HL-60/S4 treated with retinoic acid at 250 ng/mL for 4 days and 3 days (cell line): ENCODE measurements at regions not wholly inside any gene's neighbourhood (a gene's known extent, or its start where the extent isn't known, plus 50 kb on each side); places are given as distances from the start of the nearest gene placed in this dataset.
"Not testable (repeated sequence)": the region's sequence is repeated elsewhere in the genome, so short reads cannot be mapped to it uniquely, and the experiment has no call there.

Experiments
- in situ Hi-C: fragments of 300-500 bp; cut with MboI; formaldehyde crosslinking; loops from 2 replicates; pipeline ENCODE4 v1.7.0; 2022; ENCODE audit warnings: low sequenced_read_pairs

DNA sequence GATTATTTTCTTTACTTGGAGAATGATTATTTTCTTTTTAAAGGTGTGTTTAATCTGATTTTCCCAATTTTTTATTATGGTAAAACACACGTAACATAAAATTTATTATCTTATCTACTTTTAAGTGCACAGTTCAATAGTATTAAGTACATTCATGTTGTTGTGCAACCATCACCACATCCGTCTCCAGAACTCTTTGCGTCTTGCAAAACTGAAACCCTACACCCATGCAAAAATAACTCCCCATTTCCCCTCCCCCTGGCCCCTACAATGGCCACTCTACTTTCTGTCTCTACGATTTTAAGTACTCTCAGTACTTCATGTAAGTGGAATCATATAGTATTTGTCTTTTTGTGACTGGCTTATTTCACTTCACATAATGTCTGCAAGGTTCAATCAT, 230.7 kb downstream of the SATB1 start:
- in situ Hi-C loops = no loop called here

- in situ Hi-C loops = no loop called here
Observed at GRCh38 chr3:18190646-18191045, 234.5 kb downstream of the SATB1 start.

DNA sequence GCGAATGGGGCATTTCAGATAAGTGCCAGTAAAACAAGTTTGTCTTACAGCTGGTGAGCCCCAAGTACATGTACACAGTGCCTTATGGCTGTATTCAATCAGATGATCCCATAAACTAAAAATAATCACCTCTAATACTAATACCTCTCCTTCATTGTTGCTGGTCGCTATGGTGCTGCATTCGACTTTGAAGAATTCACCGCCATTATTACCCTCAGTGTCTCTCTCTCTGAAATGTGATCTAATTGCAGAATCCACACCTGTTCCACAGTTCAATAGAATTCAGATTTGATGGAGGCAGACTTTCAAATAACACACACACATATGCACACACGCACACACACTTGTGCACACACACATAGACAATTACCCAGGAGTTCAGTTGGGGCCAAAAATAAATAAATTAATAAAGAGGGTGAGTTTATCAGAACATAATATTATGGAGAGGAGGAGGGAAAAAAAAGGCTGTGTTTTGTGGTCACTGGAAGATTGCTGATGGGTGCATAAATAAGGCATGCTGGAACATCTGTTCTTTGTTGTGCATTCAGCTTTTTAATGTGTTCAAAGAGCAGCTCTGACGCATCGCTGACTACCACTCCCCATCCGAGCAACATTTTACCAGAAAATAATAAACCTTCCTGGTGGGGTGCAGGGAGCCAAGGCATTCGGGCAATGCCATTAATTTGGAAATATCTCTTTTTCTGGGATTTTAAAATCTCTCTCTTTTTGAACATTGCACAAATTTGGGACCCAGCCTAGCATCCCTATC, 235.7 kb downstream of the SATB1 start:
- in situ Hi-C loops = no loop called here

DNA sequence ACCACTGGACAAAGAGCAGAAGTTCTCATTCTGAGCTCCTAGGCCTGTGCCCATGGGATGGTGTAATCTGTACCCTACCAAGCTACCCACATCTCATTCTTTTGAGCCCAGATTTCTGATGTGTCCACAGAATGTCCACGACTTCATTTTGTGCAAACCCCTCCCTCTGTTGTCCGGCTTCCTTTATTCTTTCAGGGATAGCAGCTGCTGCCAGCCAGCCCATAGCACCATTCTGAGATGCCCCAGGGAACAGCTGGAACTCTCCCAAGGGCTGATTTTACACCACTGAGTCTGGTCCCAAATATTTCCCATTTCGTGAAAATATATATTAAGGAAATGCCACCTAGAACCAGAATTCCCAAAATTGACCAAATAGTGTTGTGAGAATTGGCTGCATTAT, 236.6 kb downstream of the SATB1 start:
- in situ Hi-C loops = no loop called here

DNA sequence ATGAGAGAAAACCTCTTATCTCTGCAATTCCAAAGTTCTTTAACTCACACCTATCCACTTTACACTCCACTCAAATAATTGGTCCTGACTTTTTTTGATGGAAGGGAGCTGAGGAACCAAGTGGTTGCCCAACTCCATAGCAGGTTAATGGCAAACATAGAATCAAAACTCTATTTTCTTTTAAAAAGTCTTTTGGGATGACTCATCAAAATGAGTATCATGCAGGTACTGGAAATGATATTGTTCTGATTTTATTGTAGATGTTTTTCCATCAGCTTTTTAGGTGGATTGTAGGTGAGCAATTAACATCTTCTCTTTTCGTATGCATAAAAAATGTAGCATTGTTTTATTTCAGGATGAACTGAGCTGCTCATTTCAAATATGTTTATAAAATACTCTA, 239.5 kb downstream of the SATB1 start:
- in situ Hi-C loops = no loop called here

- in situ Hi-C loops = not testable (repeated sequence)
Observed at GRCh38 chr3:18182923-18183322, 242.2 kb downstream of the SATB1 start.

- in situ Hi-C loops = no loop called here
Observed at GRCh38 chr3:18179521-18179920, 245.6 kb downstream of the SATB1 start.

DNA sequence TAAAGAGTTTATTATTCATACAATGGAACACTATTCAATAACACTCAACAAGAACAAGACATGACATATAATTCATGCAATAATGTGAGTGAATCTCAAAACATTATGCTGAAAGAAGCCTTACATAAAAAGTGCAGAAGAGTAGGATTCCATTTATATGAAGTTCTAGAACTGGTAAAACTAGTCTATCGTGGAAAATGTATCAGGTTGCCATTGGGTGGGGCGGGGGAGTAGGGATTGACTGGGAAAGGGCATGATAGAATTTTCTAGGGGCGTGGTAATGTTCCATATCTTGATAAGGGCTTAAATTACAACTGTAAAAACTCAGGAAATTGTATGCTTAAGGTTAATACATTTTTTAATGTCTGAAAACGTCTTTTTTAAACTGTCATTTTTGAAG, 247.9 kb downstream of the SATB1 start:
- in situ Hi-C loops = no loop called here

DNA sequence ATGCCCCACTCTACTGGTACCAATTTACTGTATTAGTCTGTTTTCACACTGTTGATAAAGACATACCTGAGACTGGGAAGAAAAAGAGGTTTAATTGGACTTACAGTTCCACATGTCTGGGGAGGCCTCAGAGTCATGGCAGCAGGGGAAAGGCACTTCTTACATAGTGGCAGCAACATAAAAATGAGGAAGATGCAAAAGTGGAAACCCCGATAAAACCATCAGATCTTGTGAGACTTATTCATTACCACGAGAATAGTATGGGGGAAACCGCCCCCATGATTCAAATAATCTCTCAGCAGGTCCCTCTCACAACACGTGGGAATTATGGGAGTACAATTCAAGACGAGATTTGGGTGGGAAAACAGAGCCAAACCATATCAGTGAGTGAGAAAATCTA, 251.2 kb downstream of the SATB1 start:
- in situ Hi-C loops = not testable (repeated sequence)

- in situ Hi-C loops = no loop called here
Observed at GRCh38 chr3:18159681-18160080, 265.5 kb downstream of the SATB1 start.

DNA sequence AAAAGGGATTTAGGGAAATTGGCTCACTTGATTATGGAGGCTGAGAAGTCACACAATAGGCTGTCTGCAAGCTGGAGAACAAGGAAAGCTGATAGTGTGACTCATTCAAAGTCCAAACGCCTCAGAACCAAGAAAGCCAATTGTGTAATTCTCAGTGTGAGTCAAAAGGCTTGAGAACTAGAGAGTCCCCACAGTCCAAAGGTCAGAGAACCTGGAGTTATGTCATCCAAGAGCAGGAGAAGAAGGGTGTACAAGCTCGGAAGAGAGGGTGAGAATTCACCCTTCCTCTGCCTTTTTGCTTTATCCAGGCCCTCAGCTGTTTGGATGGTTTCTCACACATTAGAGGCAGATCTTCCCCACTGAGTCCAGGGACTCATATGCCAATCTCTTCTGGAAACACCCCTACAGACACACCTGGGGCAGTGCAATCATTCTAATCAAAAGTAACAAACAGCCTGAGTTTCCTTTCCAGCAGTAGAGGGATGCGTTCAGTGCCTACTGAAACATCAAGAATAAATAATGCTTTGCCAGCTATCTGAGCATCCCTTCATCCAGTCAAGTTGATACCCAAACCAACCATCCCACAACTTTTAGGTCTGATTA, 271.5 kb downstream of the SATB1 start:
- in situ Hi-C loops = no loop called here

GRCh38 chr3:18151199-18151598, 273.9 kb downstream of the SATB1 start:
- in situ Hi-C loops = no loop called here

DNA sequence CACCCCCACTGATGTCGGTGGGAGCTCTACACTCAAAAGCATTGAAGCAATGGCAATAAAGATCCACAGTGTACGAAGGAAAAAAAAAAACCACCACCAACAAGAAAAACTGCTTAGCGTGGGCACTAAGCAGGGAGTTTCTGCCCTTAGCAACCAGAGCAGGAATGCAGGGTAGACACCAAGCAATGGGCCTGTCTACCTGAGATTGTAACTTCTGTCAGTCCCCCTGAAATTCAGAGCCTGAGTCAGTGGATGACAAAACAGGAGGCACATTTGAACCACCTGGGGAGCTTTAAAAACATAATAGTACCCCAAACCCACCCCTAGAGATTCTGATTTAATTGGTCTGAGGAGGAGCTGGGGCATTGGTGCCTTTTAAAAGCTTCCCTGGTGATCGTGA, 275.2 kb downstream of the SATB1 start:
- in situ Hi-C loops = no loop called here

DNA sequence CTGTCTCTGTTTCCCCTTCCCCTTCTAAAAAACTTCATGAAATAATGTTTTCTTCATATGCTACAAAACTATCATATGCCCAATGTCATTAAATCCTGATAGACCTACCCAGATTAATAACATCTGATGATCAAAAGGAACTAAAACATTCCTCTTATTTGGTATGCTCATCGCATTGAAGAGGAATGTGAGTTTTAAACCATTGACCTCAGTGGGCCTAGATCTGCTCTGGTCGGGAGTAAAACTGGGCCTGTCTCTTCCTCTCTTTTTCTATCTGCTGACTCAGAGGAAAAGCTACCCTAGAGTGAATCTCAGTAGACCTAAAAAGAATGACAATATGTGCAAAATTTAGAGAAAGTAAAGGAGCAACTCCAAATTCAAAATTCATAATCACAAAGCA, 275.8 kb downstream of the SATB1 start:
- in situ Hi-C loops = no loop called here

DNA sequence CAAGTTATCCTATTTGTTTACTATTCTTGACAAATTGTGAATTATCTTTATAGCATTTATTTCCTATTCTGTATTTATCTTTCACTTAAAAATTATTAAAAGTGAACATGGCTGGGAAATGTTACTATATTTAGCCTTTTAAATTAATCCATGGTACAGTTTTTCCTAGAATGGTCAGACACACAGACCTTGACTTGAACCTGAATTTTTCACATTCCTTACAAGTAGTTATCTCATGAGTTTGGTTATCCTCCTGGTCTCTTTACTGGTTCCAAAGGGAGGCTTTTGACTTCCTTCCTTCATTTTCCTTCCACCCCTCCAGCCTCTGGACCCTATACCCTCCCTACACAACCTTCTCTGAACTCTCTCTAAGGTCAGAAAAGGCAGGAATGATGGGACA, 280.6 kb downstream of the SATB1 start:
- in situ Hi-C loops = no loop called here

DNA sequence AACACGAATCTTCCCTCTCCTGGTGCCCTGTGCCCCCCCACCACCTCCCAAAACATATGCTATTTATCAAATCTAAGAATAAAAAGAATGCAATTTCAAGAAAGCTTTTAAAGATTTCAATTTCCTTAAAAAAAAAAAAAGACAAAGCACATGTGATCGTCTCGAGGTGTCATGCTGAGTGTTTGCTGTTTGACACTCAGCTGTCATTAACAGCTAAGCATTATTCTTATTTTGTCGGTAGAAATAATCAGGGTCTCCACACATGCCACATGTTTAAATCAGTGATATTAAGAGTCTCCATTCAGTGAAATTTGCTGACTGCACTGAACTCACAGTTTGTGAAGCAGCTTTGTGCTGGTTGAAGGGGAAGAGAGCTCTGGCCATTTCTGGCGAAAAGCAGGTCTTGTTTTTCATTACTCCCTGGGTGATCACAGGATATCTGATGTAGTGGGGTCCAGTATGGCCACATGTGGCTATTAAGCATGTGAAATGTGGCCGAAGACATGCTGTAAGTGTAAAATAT, 281.8 kb downstream of the SATB1 start:
- in situ Hi-C loops = no loop called here

DNA sequence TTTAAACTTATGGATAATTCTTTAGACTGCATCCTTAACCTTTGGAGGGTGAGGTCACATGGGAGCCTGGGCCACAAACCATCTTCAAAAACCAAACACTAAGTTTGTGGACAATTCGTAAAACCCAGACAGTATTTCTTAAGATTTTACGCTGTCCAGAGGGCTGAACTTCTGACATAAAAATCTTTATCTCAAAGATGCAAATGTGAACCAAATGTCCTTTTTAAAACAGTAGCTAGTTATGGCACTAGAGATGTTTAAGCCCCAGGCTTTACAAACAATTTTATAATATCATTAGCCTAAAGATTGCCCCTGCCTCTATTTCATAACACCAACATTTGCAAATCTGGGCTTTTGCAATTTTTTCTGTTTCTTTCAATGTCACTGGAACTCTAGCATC, 287.2 kb downstream of the SATB1 start:
- in situ Hi-C loops = no loop called here

DNA sequence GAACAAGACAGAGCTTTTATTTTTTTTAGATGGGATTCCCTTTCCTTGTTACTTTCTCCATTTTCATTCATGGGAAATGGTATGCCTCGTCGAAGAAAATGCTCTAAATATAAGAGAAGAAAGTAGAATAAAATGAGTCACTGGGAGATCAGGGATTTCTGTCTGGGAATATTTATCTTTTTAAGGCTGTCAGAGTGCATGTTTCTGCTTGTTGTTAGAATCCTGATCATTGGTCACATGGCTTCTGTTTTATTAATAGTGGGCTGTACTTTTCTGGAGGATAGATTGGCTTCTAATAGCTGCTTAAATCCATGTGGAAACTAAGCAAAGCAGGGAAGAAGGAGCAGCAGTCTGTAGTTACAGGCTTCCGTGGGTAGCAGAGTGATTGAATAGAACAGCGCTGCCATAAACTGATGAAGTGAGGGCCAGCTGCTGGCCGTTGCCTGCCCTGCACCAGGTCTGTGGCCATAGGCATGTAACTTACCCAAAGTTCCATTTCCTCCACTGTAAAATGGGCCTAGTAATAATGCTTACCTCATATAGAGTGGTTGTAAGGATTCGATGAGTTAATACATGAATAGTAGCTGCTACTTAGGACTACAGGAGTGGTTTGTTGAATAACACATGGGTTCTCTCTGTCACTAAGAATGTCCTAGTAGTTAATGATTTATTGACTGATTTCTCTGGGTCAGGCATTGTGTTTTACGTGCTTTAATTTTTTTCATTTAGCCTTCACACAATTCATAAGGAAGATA, 289.9 kb downstream of the SATB1 start:
- in situ Hi-C loops = no loop called here

DNA sequence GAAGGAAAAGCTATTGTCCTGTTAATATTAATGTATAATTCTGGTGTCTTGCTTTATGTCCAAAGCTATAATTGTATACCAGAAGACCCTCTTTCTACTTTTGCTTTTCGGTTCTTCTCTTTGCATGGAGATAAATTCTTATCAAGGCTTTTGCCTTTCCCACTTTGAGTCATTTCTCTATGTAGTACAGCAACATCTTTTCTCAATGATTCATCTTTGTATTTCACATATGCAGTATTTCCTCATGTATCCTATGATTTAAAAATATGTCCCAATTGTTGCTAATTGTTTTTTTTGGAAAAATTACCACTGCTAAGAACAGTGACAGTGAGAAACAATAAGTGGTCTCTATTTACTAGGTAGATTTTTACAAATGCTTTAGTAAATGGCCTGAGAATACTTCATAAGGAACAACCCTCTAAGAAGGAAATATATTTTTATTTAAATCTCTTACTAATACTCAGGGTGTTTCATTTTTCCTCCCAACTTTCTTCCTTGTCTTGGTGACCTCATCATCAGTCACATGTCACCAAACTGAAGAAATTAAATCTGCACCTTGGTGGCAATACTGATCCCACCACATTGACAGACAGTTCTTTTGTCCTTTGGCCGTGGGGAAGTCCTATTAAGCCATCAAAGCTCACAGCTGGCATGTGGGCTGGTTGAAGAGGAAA, 290.6 kb downstream of the SATB1 start:
- in situ Hi-C loops = no loop called here

GRCh38 chr3:18132991-18133390, 292.1 kb downstream of the SATB1 start:
- in situ Hi-C loops = no loop called here
